Ovary (tissue), 7 donors: ENCODE measurements at regions not wholly inside any gene's neighbourhood (a gene's known extent, or its start where the extent isn't known, plus 50 kb on each side); places are given as distances from the start of the nearest gene placed in this dataset.

Experiments used
- DNase-seq, 5 donors: peaks; one replicate each; pipeline ENCODE4 v3.0.0-alpha.2; 2019 to 2020
- H3K27ac ChIP-seq, 2 donors: fragments of 200-600 bp; one replicate each; pipeline versions ENCODE4 v1.5.1 to v1.8.0; 2019 to 2022
- H3K27me3 ChIP-seq: fragments of 200-600 bp; one replicate; pipeline ENCODE4 v1.8.0; 2022
- H3K36me3 ChIP-seq: fragments of 200-600 bp; sonication (generic); one replicate; pipeline ENCODE4 v1.5.1; 2019
- H3K4me1 ChIP-seq: one replicate; pipeline ENCODE4 v1.8.1; 2013; ENCODE audit warnings: mild to moderate bottlenecking, moderate library complexity; ENCODE audit not compliant: insufficient read depth
- H3K4me3 ChIP-seq: fragments of 200-600 bp; sonication (generic); one replicate; pipeline ENCODE4 v1.5.1; 2017
- H3K9me3 ChIP-seq, 2 donors: fragments of 200-600 bp in 1 of 2; sonication (generic) in 1 of 2; one replicate each; pipeline versions ENCODE4 v1.5.1 to v1.8.1; 2013 to 2019; ENCODE audit warnings: mild to moderate bottlenecking in 1 of 2, moderate library complexity in 1 of 2
- CTCF ChIP-seq, 3 donors: fragments of 450-650 bp in 2 of 3; fragments of 200-600 bp in 1 of 3; IDR thresholded peaks; one replicate each; pipeline versions ENCODE4 v1.5.1 to v1.8.0; 2016 to 2022; ENCODE audit warnings: antibody characterized with exemption in 3 of 3, mild to moderate bottlenecking in 1 of 3
- EP300 ChIP-seq: sonication (generic); formaldehyde crosslinking; IDR thresholded peaks from one replicate; pipeline ENCODE4 v1.6.1; 2017; ENCODE audit warnings: antibody characterized with exemption
- POLR2A ChIP-seq: fragments of 450-650 bp; IDR thresholded peaks from one replicate; pipeline ENCODE4 v1.6.1; 2017; ENCODE audit warnings: antibody characterized with exemption, mild to moderate bottlenecking, moderate library complexity
- WGBS, 3 donors: extraction: QIAGEN DNeasy Blood & Tissue Kit in 1 of 3; methylation state at CpG; one replicate each; pipeline versions ENCODE4 v1.1.5 to v1.1.7; 2013 to 2017; 5-methylcytosine and 5-hydroxymethylcytosine counted together
- intact Hi-C, 4 donors: fragments of 100-400 bp; cut with DNase I; formaldehyde crosslinking; loops; one replicate each; pipeline versions ENCODE4 v1.11.0 to v1.15.1; 2022 to 2023
- donor health status: DM: no; HTN: no; CAD: no; lungs with moderate emphysema.
- donor health status: DM: no; HTN: no; CAD: no.
- donor health status: Bipolar disorder and iron deficiency.
- donor health status: DM: no; HTN: no; CAD: no.
- donor health status: DM: yes; HTN: yes; CAD: no.

GRCh38 chr3:190204200-190204599 lies 83.5 kb upstream of the P3H2 start:
- WGBS, 3 donors, result 96 to 100% (median 98%) methylated on average over 3 of the region's 3 CpGs
- no peaks in the 10 kb centered on the region for H3K9me3 ChIP-seq
- no peak for DNase-seq
- H3K4me1 ChIP-seq, result no peaks in the 10 kb centered on the region
- H3K4me3 ChIP-seq, result no peak overlapping the region
- H3K27ac ChIP-seq, result no peak overlapping the region
- intact Hi-C loops, result loop anchor here in 3 of 4 donors (5.0 to 10.0 kb wide), 2 partner anchors 79 to 242 kb away; partner anchors contain the start of gene P3H2 (in 1 of the 3)
- H3K36me3 ChIP-seq, result no peaks in the 10 kb centered on the region
- no peak for TF ChIP-seq EP300
- no peak for TF ChIP-seq POLR2A
- TF ChIP-seq CTCF (IDR thresholded peaks at IDR 0.05), result no peak
- no peaks in the 10 kb centered on the region for H3K27me3 ChIP-seq

GRCh38 chr3:190197346-190197763 lies 76.7 kb upstream of the P3H2 start:
- TF ChIP-seq POLR2A, result no peak
- no peak for TF ChIP-seq EP300
- H3K9me3 ChIP-seq, result no peaks in the 10 kb centered on the region
- no peaks in the 10 kb centered on the region for H3K4me1 ChIP-seq
- no peaks in the 10 kb centered on the region for H3K36me3 ChIP-seq
- H3K27me3 ChIP-seq, result no peaks in the 10 kb centered on the region
- DNase-seq, result no peak
- 51 to 82% (median 59%) methylated on average over 3 of the region's 3 CpGs for WGBS, 3 donors
- H3K4me3 ChIP-seq, result no peak overlapping the region
- H3K27ac ChIP-seq, result no peak overlapping the region
- intact Hi-C loops, result loop anchor here in 2 of 4 donors (5.0 to 10.0 kb wide), 2 partner anchors 73 to 230 kb away; partner anchors contain the start of gene P3H2 (in 1 of the 2)

- intact Hi-C loops, result loop anchor here in 1 of 4 donors (10.0 kb wide), 1 partner anchor 70 kb away; the partner anchor contains the start of gene P3H2
- no peaks in the 10 kb centered on the region for H3K9me3 ChIP-seq
- no peaks in the 10 kb centered on the region for H3K36me3 ChIP-seq
- DNase-seq, result no peak
- H3K4me3 ChIP-seq, result no peak overlapping the region
- no peak for TF ChIP-seq EP300
- no peaks in the 10 kb centered on the region for H3K27me3 ChIP-seq
- no peak overlapping the region for H3K27ac ChIP-seq
- H3K4me1 ChIP-seq, result no peaks in the 10 kb centered on the region
- WGBS, 3 donors, result 57 to 71% (median 60%) methylated on average over 3 of the region's 3 CpGs
Measured at GRCh38 chr3:190194506-190194905, 73.8 kb upstream of the P3H2 start.

- Histone ChIP-seq H3K9me3 (no peaks in the 10 kb centered on the region), H3K27me3 (no peaks in the 10 kb centered on the region), H3K4me3 (no peak overlapping the region), H3K4me1 (no peaks in the 10 kb centered on the region), H3K27ac (no peak overlapping the region), H3K36me3 (no peaks in the 10 kb centered on the region)
- WGBS, 3 donors, result 67 to 79% (median 68%) methylated on average over 4 of the region's 4 CpGs
- no peak for TF ChIP-seq POLR2A
- TF ChIP-seq CTCF (IDR thresholded peaks at IDR 0.05), result no peak
- TF ChIP-seq EP300, result no peak
- no peak for DNase-seq
- intact Hi-C loops, result loop anchor here in 1 of 4 donors (10.0 kb wide), 1 partner anchor 68 kb away; the partner anchor contains the start of gene P3H2
Measured at GRCh38 chr3:190193210-190193609, 72.5 kb upstream of the P3H2 start.

- Histone ChIP-seq H3K36me3 (no peaks in the 10 kb centered on the region), H3K27ac (no peak overlapping the region), H3K27me3 (no peaks in the 10 kb centered on the region), H3K4me1 (no peaks in the 10 kb centered on the region), H3K9me3 (no peaks in the 10 kb centered on the region), H3K4me3 (no peak overlapping the region)
- no peak for DNase-seq
- intact Hi-C loops, result loop anchor here in 1 of 4 donors (10.0 kb wide), 1 partner anchor 68 kb away; the partner anchor contains the start of gene P3H2
- TF ChIP-seq POLR2A (no peak), EP300 (no peak), CTCF (IDR thresholded peaks at IDR 0.05) (no peak)
- WGBS, 3 donors, result 83 to 99% (median 95%) methylated on average over 2 of the region's 2 CpGs
Measured at GRCh38 chr3:190192739-190193138, 72.0 kb upstream of the P3H2 start.
